ENCODE measurements at regions not wholly inside any gene's neighbourhood (a gene's known extent, or its start where the extent isn't known, plus 50 kb on each side); places are given as distances from the start of the nearest gene placed in this dataset.
"Not testable (repeated sequence)": the region's sequence is repeated elsewhere in the genome, so short reads cannot be mapped to it uniquely, and the experiment has no call there.

DNA sequence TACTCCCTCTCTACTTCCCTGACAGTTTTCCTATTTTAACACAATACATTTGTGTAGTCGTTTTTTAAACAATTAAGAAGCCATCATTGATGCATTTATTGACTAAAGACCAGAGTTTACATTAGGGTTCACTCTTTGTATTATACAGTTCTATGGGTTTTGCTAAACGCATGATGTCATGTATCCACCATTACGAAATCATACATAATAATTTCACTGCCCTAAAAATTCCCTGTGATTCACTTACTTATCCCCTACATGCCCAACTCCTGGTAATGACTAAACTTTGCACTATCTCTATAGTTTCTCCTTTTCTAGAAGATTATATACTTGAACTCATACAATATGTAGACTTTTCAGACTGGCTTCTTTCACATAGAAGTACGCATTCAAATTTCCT is 1016.5 kb upstream of the FOXG1 start:
- ATAC-seq = no peak
- H3K27ac ChIP-seq = no peak overlapping the region
- DNase-seq = no peak
- H3K4me1 ChIP-seq = no peaks in the 10 kb centered on the region
- no peaks in the 10 kb centered on the region for H3K27me3 ChIP-seq
- H3K9me3 ChIP-seq = peaks cover 0 to 3% (median 0%) of the 10 kb centered on the region in 11 donors
- TF ChIP-seq, protein P1, sequence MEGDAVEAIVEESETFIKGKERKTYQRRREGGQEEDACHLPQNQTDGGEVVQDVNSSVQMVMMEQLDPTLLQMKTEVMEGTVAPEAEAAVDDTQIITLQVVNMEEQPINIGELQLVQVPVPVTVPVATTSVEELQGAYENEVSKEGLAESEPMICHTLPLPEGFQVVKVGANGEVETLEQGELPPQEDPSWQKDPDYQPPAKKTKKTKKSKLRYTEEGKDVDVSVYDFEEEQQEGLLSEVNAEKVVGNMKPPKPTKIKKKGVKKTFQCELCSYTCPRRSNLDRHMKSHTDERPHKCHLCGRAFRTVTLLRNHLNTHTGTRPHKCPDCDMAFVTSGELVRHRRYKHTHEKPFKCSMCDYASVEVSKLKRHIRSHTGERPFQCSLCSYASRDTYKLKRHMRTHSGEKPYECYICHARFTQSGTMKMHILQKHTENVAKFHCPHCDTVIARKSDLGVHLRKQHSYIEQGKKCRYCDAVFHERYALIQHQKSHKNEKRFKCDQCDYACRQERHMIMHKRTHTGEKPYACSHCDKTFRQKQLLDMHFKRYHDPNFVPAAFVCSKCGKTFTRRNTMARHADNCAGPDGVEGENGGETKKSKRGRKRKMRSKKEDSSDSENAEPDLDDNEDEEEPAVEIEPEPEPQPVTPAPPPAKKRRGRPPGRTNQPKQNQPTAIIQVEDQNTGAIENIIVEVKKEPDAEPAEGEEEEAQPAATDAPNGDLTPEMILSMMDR (IDR thresholded peaks at IDR 0.05) = no peak
- H3K4me3 ChIP-seq = no peak overlapping the region
- no peaks in the 10 kb centered on the region for H3K36me3 ChIP-seq
- intact Hi-C loops (cut with DNase I) = no loop called here
- 68 to 71% methylated on average over 4 of the region's 4 CpGs for WGBS, 2 donors

DNA sequence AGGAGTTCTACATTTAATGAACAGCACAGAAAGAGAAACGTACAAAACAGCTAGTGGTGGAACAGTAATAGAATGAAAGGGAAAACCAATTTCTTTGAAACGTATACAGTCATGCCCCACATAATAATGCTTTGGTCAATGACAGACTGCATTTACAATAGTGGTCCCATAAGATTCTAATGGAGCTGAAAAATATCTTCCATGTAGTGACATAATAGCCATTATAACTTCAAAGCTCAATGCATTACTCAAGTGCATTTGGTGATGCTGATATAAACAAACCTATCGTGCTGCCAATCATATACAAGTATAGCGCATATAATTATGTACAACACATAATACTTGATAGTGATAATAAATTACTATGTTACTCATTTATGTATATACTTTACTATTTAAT is 1008.9 kb upstream of the FOXG1 start:
- H3K36me3 ChIP-seq; H3K27me3 ChIP-seq; H3K9me3 ChIP-seq; DNase-seq; H3K4me1 ChIP-seq; ATAC-seq; intact Hi-C loops (cut with DNase I); H3K4me3 ChIP-seq; H3K27ac ChIP-seq: not testable (repeated sequence)
- 88% methylated on average over 4 of the region's 4 CpGs for WGBS, 2 donors

DNA sequence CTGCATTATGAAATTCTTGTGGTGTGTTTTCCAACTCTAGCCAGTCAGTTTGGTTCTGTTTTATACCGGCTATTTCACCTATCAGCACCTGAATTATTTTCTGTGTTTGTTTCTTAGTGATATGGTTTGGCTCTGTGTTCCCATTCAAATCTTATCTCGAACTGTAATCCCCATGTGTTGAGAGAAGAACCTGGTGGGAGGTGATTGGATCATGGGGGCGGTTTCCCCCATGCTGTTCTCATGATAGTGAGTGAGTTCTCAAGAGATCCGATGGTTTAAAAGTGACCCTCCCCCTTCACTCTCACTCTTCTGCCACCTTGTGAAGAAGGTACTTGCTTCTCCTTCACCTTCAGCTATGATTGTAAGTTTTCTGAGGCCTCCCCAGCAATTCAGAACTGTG is 1006.2 kb upstream of the FOXG1 start:
- ATAC-seq; H3K27ac ChIP-seq; DNase-seq; H3K4me1 ChIP-seq; H3K36me3 ChIP-seq; H3K27me3 ChIP-seq; intact Hi-C loops (cut with DNase I); H3K4me3 ChIP-seq: not testable (repeated sequence)
- H3K9me3 ChIP-seq = peaks cover 0 to 25% (median 0%) of the 10 kb centered on the region in 11 donors
- WGBS, 2 donors = 26 to 35% methylated on average over 4 of the region's 4 CpGs

DNA sequence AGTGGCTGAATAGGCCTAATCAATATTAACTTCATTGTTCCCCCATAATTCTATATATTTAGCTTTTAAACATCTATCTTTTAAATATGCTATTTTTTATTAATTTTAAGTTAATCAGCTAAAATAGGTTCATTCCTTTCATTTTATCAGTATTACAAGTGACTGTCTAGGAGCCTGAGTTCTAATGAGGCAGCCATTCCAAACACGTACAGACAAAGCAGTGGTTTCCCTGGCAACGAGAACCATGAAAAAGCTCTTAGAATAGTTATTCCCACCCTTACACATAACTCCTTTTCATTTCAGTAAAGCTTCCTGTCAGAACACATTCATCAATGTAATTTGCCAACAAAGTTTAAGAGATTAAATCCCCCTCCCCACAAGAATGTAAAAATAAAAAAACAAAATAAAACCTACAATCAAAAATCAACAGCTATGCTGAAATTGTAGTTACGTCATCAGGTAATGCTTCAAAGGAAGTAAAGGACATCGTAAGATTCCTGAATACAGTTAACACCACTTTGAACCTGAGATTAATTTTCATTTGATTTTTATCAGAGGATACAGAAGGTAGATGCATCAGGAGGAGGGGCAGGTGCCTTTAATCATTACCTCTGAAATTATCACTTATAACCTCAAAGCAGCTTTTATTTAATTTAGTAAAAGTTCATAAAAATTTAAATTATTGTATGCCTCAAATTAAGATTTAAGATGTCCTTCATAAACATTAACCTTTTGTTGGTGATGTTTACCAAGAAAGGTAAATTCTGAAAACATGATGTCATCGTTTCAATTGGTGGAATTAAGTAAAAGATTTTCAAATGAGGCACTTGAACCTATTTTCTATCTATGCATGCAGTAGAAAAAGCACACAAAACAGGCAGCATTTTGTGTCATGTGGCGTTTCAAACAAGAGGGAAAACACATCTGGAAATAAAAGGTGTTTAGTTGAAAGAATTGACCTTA is 967.2 kb upstream of the FOXG1 start:
- H3K4me3 ChIP-seq; H3K27ac ChIP-seq; intact Hi-C loops (cut with DNase I); DNase-seq; H3K36me3 ChIP-seq; H3K4me1 ChIP-seq; ATAC-seq; H3K27me3 ChIP-seq: not testable (repeated sequence)
- H3K9me3 ChIP-seq = peaks cover 0 to 16% (median 0%) of the 10 kb centered on the region in 11 donors
- 65 to 72% methylated on average over 6 of the region's 6 CpGs for WGBS, 2 donors

DNA sequence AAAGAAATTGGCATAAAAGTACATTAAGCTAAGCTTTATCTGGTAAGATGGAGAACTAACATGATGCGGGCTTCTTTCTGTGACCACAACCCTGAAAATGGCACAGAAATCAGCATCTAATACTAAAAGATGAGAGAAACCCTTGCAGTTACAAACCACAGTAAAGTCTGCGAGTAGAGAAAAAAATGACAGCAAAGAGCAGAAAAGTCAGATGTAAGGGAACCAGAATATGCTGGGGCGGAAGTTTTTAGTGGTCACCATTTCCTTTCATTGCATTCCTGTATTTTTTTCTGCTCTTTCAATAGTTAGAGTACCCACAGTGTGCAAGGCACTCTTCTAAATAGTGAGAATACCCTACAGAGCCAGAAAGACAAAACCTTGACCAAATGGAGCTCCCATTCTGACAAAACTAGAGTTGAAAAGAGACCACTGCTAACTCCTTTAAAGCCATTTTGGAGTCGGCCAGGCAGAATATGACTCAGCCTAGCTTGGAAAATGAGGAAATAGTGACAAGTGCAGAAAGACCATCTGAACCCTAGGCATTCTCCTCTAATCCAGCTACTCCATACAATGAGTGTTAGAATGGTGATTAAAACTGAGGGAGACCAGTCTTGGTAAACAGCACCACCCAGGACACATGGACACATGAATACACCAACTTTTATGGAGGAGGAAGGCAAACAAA is 948.7 kb upstream of the FOXG1 start:
- H3K27me3 ChIP-seq; intact Hi-C loops (cut with DNase I); H3K4me1 ChIP-seq; DNase-seq; H3K27ac ChIP-seq; H3K4me3 ChIP-seq; H3K36me3 ChIP-seq; ATAC-seq: not testable (repeated sequence)
- peaks cover 0 to 18% (median 0%) of the 10 kb centered on the region in 11 donors for H3K9me3 ChIP-seq
- 72 to 80% methylated on average over 4 of the region's 4 CpGs for WGBS, 2 donors

DNA sequence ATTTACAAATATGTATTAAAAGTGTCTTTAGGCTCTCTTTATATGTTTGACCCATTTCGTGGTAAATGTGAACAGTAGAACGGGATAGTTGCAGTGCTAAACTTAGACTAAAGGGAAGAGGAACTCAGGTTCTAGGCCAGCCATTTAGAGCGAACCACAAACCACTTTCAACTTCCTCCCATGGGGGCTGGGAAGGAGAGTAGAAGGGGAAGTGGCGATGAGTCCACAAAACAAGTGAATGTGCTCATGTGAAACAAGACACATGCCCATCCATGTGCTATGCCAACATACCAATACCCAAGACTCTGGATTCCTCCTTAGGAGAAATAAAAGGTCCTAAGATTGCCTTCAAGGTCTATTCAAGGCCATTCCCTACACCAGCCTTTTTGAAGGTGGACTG is 940.4 kb upstream of the FOXG1 start:
- H3K4me3 ChIP-seq; H3K36me3 ChIP-seq; H3K27ac ChIP-seq; ATAC-seq; DNase-seq; H3K27me3 ChIP-seq; intact Hi-C loops (cut with DNase I); H3K4me1 ChIP-seq: not testable (repeated sequence)
- peaks cover 0 to 14% (median 0%) of the 10 kb centered on the region in 11 donors for H3K9me3 ChIP-seq
- 56 to 73% methylated on average over 4 of the region's 4 CpGs for WGBS, 2 donors

DNA sequence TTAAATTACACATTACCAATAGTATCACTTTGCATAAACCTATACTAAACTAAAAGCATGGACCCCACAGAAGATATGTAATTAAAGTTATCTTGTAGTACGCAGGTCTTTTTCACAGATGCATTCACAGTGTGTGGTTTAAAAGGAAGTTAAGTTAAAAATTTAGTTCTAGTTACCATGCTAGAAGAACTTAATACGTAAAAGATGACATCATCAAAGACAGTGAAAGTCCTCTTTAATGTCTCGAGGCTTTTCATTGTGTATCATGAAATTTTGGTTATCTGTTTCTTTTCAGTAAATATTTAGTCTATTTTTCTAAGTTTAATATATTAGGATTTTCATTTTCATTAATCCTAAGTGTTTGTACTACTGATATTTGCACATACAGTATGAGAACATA is 934.6 kb upstream of the FOXG1 start:
- WGBS, 2 donors = 71 to 84% methylated on average over 3 of the region's 3 CpGs
- H3K36me3 ChIP-seq; ATAC-seq; DNase-seq; H3K4me1 ChIP-seq; H3K4me3 ChIP-seq; H3K27me3 ChIP-seq; H3K27ac ChIP-seq; H3K9me3 ChIP-seq; intact Hi-C loops (cut with DNase I): not testable (repeated sequence)

DNA sequence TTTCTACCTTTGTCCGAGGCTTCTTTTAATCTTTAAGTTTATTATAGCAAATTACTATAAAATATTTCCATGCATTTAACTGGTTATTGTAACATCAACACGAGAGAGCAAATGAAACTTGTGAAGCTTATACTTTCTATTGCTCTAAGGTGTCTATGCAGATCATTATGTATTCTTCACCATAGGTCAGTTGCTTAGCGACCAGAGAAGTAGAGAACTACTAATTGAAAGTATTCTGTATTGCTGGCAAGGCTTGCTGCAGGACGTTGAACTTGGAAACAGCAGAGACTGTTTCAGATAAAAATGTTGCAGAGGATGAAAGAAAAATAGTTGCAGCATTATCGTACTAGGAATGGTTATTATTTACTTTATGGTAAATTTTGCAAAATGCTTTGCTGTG is 933.6 kb upstream of the FOXG1 start:
- 53 to 63% methylated on average over 5 of the region's 5 CpGs for WGBS, 2 donors
- not testable (repeated sequence) for H3K4me3 ChIP-seq

More for the DNA sequence above, 933.6 kb upstream of the FOXG1 start:
- H3K36me3 ChIP-seq; H3K27ac ChIP-seq; ATAC-seq; intact Hi-C loops (cut with DNase I); H3K9me3 ChIP-seq; H3K4me1 ChIP-seq; DNase-seq; H3K27me3 ChIP-seq: not testable (repeated sequence)

Measured in heart right ventricle (tissue), 16 donors.